ENCODE measurements at regions not wholly inside any gene's neighbourhood (a gene's known extent, or its start where the extent isn't known, plus 50 kb on each side); places are given as distances from the start of the nearest gene placed in this dataset.

DNA sequence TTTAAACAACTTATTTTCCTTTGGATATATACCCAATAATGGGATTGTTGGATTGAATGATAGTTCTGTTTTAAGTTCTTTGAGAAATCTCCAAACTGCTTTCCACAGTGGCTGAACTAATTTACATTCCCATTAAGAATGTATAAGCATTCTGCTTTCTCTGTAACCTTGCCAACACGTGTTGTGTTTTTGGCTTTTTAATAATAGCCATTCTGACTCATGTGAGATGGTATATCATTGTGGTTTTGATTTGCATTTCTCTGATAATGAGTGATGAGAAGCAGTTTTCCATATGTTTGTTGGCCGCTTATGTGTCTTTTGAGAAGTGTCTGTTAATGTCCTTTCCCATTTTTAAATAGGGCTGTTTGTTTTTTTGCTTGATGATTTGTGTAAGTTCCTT lies 155.6 kb upstream of the PITX2 start:
- DNase-seq (ENCODE audit: low read depth in 3 of 3) = no peak

DNA sequence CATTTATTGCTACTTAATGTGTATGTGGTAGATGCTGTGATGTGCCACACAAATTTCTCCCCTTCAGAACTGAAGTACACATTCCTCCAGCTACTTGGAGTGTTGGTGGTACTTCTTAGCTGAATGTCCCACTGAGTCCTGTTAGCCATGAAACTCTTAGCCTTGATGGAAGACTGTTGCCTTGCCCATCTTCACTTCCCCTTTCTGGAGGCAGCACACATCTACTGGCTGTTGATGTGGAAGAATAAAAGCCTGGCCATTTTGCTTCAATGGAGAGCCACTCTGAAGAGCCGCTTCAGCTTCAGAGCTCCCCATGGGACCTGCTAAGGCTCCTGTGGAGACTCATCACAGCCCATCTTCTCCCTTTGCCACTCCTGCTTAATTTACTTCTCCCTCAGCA lies 157.7 kb upstream of the PITX2 start:
- no peak for DNase-seq (ENCODE audit: low read depth in 3 of 3)

DNA sequence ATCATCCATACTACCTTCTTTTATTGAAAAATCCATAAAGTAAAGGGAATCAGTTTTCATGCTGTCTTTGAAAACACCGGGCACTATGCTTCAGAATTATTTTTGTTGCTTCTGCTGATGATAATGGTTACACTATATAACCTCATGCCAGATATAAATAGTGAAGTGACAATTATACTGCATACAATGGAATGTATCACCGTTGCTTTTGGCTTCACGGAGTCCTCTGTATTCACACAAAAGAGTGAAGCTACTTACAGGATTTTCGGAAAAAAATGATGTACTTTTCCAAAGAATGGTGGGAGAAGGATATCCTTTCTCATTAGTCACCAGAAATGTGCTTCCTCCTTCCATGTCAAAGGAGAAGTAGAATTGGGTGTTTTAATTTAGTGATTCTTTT lies 159.1 kb upstream of the PITX2 start:
- DNase-seq (ENCODE audit: low read depth in 3 of 3) = no peak

DNA sequence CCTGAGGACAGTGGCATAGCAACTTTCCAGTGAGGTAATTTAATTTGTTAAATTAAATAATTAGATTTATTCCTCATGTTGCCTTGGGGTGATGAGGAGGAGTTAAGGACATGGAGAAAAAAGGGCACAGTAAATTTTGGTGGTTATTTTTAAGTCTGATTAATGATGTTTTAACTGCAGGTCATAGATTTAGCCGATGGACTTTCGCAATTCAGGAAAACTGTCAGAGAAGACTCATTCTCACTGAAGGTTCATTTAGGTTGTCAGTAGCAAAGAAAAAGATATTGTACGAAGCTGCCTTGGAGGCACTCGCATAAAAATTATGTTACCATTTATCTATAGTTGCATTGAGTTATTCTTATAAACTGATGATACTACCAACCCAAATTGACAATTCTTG lies 164.2 kb upstream of the PITX2 start:
- no peak for DNase-seq (ENCODE audit: low read depth in 3 of 3)

DNA sequence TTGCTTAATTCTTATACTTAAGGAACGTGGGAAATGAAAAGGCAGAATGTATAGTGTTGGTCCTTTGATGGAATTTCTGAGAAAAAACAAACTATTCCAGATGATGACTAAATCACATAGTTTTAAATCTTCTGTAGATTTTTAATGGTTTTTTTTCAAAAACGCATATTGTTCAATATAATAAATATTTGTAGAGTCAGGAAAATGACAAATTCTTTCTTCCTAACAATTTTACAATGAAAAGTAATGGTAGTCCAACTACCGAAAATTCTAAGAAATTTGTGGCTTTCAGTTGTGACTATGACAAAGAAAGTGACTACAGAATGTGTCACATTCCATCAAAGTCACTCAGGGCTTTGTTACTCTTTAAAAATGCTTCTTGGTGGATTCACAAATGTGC lies 164.8 kb upstream of the PITX2 start:
- no peak for DNase-seq (ENCODE audit: low read depth in 3 of 3)

DNA sequence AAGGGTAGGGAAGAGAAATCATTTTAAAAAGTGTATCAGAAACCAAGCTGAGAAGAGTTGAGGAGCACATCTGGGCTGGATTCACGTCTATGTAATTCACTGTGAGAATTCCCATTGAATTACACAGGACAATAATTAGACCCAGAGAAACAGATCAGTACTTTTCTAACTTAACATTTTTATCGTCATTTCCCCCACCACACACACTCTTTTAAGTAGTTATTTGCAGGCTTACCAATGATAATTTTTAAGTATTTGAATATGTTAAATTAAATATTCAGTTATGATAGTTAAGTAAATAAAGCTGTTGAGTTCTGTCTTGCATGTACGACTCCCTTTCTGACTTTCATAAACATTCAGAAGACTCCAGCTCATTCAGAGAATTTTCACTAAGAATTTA lies 165.4 kb upstream of the PITX2 start:
- DNase-seq (ENCODE audit: low read depth in 3 of 3) = no peak

DNA sequence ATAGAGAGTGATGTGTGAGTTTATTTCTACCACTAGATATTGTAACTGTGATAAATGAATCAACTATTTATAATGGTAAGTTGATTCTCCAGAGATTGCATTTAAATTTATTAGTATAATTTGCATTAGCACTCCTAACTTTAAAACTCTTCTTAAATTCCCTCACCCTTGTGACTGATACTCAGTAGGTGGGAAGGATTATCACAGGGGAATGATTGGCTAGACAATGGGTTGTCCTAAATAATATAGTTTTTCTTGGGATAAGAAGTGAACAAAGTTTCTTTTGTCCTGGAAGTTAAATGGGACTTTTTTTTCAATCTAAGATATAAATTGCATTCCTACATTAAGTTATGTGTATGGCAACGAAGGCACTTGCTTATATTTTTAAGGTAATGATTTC lies 169.2 kb upstream of the PITX2 start:
- DNase-seq (ENCODE audit: low read depth in 3 of 3) = no peak

DNA sequence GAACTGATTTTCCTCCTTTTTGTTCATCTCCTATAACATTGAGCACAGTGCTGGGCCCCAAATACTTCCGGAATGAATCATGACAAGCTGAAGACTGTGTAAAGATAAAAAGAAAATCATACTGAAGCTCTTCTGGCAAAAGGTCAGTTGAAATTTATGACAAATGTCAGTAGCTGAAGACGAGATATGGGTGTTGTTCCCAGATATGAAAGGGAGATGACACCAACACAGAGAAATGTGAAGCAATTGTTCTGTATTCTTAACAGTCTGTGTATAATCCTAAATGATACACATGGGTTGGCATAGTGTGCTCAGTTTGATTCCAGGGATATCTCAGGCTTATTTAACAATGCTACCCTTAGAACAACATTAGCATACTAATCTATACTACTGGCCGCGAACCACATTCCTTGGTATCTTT lies 170.5 kb upstream of the PITX2 start:
- DNase-seq (ENCODE audit: low read depth in 3 of 3) = no peak

DNA sequence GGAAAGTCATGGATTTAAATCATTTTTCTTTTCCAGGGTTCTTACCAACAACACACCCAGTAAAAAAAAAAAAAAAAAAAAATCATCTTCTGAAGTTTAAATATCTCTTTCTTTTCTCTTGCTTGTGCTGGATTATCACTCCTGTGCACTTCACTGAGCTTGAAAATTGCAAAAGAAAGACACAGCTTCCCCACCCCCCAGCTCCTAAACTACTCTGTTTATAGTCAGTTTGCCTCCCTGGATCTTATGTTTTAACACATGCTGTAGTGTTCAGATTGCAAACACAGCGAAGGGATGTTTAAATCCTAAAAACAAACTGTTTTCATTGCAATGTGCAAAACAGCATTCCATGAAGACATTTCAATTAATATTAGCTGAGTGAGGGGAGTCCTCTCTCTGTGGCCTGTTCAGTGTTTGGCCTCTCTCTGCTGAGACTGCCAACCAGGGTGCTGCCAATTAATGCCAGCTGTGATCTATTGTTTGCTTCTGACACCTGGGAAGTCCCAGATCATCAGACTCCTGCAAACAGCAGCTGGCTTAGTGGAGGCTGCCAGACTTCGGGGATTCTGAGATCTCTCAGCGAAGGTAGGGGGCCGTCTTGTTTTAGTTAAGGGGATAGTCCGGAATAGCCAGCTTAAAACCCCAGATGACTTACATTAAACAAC lies 171.1 kb upstream of the PITX2 start:
- no peak for DNase-seq (ENCODE audit: low read depth in 3 of 3)

DNA sequence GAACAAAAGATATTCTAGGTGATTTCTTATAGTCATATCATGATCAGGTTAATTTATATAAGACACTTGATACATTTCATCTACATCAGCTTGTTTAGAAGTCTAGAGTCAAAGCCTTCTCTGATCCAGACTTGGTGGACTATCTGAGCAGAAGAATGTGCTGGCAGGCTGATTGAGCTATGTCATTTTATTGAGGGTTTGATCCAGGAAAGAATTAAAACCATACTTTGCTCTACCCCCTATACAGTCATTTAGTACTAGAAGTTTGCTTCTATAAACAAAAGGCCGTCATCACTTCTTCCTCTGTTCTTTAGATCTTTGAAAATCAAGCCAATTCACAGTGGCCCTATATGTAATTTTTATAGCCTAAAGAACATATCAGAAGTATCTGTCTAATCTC lies 173.1 kb upstream of the PITX2 start:
- no peak for DNase-seq (ENCODE audit: low read depth in 3 of 3)

DNA sequence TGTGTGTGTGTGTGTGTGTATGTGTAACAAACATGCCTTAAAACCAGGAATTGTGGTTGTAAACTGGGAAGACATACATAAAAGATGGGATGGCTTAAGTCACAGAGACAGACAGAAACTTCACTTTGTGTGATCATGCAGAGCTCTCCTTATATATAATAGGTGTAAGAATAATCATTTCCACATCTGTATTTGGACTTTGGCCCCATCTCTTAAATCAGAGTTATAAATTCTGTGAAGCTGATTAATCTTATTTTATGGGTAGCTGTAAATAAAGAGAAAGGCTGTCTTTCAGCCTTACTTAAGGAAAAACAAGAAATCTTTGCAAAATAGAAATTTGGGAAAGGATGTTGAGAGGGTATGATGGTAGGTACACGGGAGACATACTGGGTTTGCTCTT lies 174.6 kb upstream of the PITX2 start:
- no peak for DNase-seq (ENCODE audit: low read depth in 3 of 3)

DNA sequence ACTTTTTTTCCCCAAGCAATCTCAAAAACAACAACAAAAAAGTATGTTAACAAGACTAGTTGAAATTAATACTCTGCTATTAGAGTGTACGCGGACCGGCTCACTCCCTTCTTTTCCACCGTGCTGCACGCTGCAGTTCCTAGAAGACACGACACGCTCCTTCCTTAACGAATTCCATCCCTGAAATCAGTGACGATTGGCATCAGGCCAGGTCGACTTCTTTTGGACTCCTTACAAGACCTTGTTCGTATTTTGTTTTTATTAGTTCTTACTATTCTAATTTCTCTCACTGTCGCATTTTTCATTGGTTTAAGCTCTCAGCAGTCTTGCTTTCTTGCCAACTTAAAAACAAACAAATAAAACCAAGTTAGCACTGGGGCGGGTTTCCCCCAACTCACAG lies 175.8 kb upstream of the PITX2 start:
- no peak for DNase-seq (ENCODE audit: low read depth in 3 of 3)

DNA sequence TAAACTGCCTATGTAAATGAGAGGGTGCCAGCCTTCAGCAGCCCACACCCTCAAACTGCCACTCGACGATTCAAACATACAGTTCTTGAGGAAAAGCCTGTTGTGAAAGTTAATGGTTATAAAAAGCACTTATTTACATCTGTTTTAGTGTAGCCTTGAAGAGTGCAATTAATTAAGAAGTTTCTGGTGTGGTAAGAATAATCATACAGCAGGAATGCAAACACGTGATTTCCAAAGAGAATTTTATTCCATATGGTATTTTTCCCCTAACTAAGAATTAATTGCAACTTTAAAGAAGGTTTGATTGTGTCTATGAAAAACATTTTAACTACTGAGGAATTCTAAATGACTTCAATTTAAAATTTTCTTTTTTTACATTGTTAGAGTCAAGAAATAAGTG lies 176.3 kb upstream of the PITX2 start:
- DNase-seq (ENCODE audit: low read depth in 3 of 3) = no peak

DNA sequence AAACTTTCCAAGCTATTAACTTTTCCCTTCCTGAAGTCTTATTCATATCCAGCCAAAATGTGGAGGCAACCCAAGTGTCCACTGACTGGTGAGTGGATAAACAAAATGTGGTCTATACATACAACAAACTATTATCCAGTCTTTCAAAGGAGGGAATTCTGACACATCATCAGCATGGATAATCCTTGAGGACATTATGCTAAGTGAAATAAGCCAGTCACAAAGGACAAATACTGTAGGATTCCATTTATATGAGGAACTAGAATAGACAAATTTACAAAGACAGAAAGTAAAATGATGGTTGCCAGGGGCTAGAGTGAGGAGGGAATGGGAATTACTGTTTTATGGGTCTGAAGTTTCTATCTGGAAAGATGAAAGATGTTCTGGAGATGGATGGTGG lies 178.7 kb upstream of the PITX2 start:
- no peak for DNase-seq (ENCODE audit: low read depth in 3 of 3)

DNA sequence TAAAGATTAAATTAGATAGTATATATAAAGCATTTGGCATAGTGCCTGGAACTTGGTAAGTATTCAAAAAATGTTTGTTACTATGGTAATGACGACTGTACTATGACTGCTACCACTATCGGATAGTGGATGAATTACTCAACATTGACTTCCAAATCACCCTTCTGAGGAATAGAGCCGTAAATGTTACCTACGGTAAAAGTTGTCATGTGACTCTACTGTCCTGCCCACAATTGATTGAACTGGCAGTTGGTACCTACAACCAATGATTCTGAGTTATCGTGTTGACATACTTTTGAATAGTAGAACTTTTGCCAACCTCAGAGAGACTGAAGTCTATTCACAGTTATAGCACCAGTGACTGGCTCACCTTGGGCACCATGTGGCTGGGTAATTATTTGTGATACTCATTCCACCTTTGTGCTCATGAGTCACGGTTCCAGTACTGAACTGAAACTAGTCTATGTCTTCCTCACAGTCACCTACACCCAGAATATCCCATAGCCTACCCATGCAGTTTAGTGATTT lies 185.5 kb upstream of the PITX2 start:
- DNase-seq (ENCODE audit: low read depth in 3 of 3) = no peak

DNA sequence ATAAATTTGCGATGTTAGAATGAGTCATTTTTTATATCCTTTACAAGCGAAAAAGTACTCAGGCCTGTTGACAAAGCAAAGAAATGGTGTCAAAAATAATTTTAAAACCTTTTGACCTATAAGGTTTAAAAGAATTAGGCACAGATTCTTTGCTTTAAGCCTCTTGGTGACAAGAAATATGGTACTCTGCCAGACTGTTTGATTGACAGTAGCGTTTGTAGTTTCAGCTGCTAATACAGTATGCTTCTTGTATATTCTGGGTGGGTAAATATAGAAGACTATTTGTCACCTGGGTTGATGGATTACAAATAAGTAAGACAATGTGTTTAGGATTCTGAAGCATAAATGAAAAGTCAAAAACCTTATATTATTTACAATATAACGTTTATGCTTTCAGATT lies 193.1 kb upstream of the PITX2 start:
- no peak for DNase-seq (ENCODE audit: low read depth in 3 of 3)

DNA sequence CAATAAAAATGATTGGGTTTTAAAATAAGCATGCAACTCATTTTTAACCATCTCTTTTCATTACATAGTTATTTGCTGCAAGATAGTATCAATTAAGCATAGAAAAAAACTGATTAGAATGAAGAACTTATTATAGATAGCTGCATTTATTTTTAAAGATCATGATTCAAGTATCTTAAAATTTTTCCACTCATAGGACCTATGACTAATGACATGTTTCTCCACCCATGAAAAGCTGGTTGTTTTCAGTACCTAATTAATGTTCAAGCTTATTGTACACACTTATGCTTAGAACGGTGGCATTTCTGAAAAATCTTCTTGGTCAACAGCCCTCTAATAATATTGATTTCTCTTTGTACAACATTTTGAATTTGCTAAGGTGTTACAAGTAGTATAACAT lies 193.5 kb upstream of the PITX2 start:
- DNase-seq (ENCODE audit: low read depth in 3 of 3) = no peak

DNA sequence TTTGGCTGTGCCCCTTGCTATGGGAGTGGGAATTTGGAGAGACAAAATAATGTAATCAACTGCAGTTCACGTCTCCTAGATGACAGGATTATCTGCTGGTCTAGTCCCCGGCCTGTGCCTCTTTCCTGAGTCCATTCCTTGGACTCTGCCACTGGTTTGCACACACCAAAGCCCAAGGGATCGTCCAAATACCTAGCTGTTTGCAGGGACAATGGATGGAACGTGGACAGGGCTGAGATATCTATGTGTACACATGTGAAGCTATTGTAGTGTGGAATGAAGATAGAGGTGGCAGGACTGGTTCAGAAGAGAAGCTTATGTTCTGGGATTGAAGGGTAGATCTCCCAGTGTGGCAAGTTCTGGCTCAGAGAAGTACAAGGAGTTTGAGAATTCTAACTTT lies 198.3 kb upstream of the PITX2 start:
- no peak for DNase-seq (ENCODE audit: low read depth in 3 of 3)

DNA sequence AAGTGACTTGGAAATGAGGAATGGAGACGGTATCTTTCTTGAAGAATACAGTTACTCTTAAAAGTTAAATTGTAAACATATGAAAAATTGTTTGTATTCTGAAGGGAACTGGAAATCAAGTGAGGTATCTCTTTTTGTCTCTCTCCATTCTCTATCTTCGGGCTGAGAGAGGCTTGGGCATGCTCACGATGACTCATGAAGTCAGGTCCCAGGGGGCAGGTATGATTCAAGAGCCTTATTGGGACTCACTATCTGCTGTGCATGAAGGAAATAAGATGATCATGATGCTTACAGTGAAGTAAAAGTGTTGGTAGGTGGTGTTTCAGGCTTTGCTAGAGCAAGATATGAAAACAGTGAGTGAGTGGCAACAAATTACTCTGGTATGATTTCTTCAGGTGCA lies 200.4 kb upstream of the PITX2 start:
- no peak for DNase-seq (ENCODE audit: low read depth in 3 of 3)

DNA sequence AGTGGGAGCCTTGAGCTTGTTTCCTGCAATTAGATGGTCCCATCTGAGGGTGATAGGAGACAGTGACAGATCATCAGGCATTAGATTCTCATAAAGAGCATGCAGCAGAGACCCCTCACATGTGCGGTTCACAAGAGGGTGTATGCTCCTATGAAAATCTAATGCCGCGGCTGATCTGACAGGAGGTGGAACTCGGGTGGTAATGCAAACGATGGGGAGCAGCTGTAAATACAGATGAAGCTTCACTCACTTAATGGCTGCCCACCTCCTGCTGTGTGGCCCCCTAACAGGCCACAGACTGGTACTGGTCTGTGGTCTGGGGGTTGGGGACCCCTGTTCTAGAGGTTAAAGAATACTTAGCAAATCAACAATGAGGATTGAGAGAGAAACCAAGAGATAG lies 201.5 kb upstream of the PITX2 start:
- no peak for DNase-seq (ENCODE audit: low read depth in 3 of 3)

DNA sequence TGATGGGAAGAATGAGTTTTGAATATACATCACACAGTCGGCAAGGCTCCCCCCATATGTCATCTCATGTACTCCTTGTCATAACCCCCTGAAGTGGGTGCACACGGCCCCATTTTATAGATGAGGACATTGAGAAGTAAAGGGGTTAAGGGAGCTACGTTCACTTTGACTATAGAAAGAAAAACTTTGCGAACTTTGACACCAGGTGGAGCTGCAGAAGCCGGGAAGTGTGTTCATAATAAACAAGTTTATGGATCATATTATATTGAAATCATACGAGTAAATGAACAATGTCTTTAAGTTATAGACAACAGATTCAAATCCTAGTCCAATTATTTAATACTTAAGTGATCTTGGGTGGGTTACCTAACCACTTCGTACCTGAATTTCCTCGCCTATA lies 203.8 kb upstream of the PITX2 start:
- DNase-seq (ENCODE audit: low read depth in 3 of 3) = no peak

DNA sequence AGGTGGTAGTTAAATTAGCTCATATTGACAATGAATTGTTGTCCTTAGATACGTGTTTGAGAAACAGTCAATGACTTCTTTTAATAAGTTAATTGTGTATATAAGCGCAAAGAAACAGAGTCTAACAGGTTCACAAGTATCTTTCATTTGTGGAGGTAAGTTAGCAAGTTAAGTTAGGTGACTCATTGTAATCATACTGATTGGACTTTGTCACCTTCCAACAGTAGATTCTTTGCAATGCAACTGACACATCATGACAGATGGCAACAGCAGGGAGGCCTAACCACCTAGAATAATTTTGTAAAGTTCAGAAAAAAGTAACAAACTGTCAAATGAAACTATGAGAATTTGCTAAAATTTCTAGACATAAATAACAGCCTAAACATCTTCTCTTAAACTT lies 207.6 kb upstream of the PITX2 start:
- DNase-seq (ENCODE audit: low read depth in 3 of 3) = no peak

DNA sequence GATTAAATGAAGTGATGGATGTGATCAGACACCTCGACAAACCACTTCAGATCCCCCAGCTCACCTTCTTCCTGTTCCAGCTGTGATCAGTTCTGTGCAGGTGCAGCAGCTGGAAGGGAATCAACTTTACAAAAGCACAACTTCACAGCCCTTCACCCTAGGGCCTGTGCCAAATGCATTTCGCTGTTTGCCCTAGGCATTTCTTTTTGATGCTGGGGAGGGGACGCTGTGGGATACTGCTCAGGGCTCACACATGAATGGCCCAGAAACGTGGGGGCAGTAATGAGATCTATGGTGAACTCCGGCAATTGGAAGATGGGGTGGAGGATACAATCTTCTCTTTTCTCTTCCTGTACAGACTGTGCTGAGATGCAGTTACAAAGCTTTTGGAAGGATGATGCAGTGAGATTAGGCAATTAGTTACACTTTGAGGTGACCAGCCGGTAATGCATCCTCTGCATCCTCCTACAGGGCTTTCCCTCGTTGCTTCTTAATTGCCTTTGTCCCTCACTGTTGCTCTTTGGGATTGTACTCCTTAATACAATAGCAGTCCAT lies 215.1 kb upstream of the PITX2 start:
- DNase-seq (ENCODE audit: low read depth in 3 of 3) = no peak

DNA sequence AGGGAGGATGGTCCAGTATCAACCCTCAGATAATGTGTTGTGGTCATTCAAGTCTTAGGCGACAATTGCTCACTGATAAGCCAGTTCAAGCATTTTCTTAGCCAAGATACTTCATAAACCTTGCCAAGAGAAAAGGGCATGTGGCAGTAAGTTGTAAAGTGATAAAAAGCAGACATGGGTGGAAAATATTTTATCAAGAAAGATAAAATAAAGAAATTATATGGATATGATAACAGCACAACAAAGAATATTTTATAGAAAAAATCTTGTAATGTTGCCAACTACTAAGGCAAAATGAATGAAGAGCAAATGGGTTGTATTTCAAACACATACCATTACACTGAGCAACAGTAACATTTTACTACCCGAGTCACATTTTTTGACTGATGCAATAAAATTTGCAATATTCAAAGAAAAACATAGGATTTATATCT lies 217.4 kb upstream of the PITX2 start:
- no peak for DNase-seq (ENCODE audit: low read depth in 3 of 3)

Measured in stimulated activated CD4-positive, alpha-beta T cell treated with anti-CD3 and anti-CD28 coated beads, TNF-alpha, amount 100 ng/mL, for 24 hours (primary cell).